ENCODE measurements at regions not wholly inside any gene's neighbourhood (a gene's known extent, or its start where the extent isn't known, plus 50 kb on each side); places are given as distances from the start of the nearest gene placed in this dataset.

- no peak overlapping the region for H3K4me3 ChIP-seq
- no peaks in the 10 kb centered on the region for H3K4me1 ChIP-seq
- H3K36me3 ChIP-seq, result no peaks in the 10 kb centered on the region
- no peaks in the 10 kb centered on the region for H3K9me3 ChIP-seq
- no peak overlapping the region for H3K27ac ChIP-seq
- 19 to 44% methylated on average over 4 of the region's 4 CpGs for WGBS, 2 donors (ENCODE audit: low coverage in 1 of 2)
- no peaks in the 10 kb centered on the region for H3K27me3 ChIP-seq
- ATAC-seq, result no peak
- TF ChIP-seq CTCF (IDR thresholded peaks at IDR 0.05) (no peak), POLR2AphosphoS5 (IDR thresholded peaks at IDR 0.05) (no peak), EP300 (IDR thresholded peaks at IDR 0.05) (no peak), POLR2A (IDR thresholded peaks at IDR 0.05) (no peak)
Observed at GRCh38 chr1:91092503-91092902, 70.7 kb upstream of the ZNF644 start.

DNA sequence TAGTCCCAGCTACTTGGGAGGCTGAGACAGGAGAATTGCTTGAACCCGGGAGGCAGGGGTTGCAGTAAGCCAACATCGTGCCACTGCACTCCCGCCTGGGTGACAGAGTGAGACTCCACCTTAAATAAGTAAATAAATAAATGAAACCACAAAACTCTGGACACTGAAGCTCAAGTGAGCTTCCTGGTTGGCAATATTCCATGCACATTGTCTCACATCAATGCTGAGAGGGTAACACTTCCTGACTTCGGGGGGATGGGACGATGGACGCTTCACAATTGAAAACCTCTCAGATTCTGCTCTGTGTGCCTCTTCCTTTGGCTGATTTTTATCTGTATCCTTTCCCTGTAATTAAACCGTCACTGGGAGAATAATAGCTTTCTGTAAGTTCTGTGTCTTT lies 70.0 kb upstream of the ZNF644 start:
- Histone ChIP-seq H3K9me3 (no peaks in the 10 kb centered on the region), H3K4me3 (no peak overlapping the region), H3K27ac (no peak overlapping the region), H3K27me3 (no peaks in the 10 kb centered on the region), H3K4me1 (no peaks in the 10 kb centered on the region), H3K36me3 (no peaks in the 10 kb centered on the region)
- 81 to 93% methylated on average over 3 to 7 of the region's 7 CpGs for WGBS, 2 donors (ENCODE audit: low coverage in 1 of 2)
- TF ChIP-seq CTCF (IDR thresholded peaks at IDR 0.05) (no peak), POLR2AphosphoS5 (IDR thresholded peaks at IDR 0.05) (no peak), POLR2A (IDR thresholded peaks at IDR 0.05) (no peak), EP300 (IDR thresholded peaks at IDR 0.05) (no peak)
- no peak for ATAC-seq

DNA sequence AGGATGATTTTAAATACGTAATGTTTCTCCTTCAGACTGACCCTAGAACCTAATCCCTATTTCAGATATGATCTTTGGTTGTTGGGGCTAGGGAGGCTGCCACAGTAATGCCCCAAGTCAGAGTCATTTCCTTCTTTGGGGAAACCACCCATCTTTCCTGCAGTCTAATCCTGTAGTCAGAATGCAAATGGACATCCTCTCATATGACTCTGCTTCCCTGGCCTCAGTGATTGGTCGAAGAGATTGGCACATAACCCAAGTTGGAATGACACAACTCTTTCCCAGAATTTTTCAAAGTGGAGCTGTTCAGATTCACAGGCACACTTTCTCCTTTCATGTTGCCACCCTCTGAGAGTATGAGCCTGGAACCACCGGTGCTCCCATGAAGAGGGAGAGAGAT lies 58.8 kb upstream of the ZNF644 start:
- Histone ChIP-seq H3K27ac (no peak overlapping the region), H3K27me3 (no peaks in the 10 kb centered on the region), H3K4me1 (no peaks in the 10 kb centered on the region), H3K4me3 (no peak overlapping the region), H3K9me3 (no peaks in the 10 kb centered on the region), H3K36me3 (no peaks in the 10 kb centered on the region)
- no peak for ATAC-seq
- TF ChIP-seq POLR2A (IDR thresholded peaks at IDR 0.05), result no peak
- no peak for TF ChIP-seq POLR2AphosphoS5 (IDR thresholded peaks at IDR 0.05)
- no peak for TF ChIP-seq EP300 (IDR thresholded peaks at IDR 0.05)
- TF ChIP-seq CTCF (IDR thresholded peaks at IDR 0.05), result no peak
- 79 to 95% methylated on average over 3 of the region's 3 CpGs for WGBS, 2 donors (ENCODE audit: low coverage in 1 of 2)

- no peak for TF ChIP-seq EP300 (IDR thresholded peaks at IDR 0.05)
- TF ChIP-seq POLR2AphosphoS5 (IDR thresholded peaks at IDR 0.05), result no peak
- no peak for TF ChIP-seq CTCF (IDR thresholded peaks at IDR 0.05)
- TF ChIP-seq POLR2A (IDR thresholded peaks at IDR 0.05), result no peak
- Histone ChIP-seq H3K9me3 (no peaks in the 10 kb centered on the region), H3K4me1 (no peaks in the 10 kb centered on the region), H3K27ac (no peak overlapping the region), H3K36me3 (no peaks in the 10 kb centered on the region), H3K27me3 (no peaks in the 10 kb centered on the region), H3K4me3 (no peak overlapping the region)
- WGBS, 2 donors (ENCODE audit: low coverage in 1 of 2), result 83 to 89% methylated on average over 13 of the region's 13 CpGs
- ATAC-seq, result no peak
Observed at GRCh38 chr1:91078859-91079258, 57.0 kb upstream of the ZNF644 start.

- H3K4me3 ChIP-seq, result no peak overlapping the region
- WGBS, 2 donors (ENCODE audit: low coverage in 1 of 2), result 100% methylated on average over 1 of the region's 1 CpG; no CpG with 5 or more reads in 1 of the 2 donors
- H3K36me3 ChIP-seq, result no peaks in the 10 kb centered on the region
Observed at GRCh38 chr1:91076834-91077233, 55.0 kb upstream of the ZNF644 start.

More at GRCh38 chr1:91076834-91077233, 55.0 kb upstream of the ZNF644 start:
- H3K4me1 ChIP-seq, result no peaks in the 10 kb centered on the region
- H3K27me3 ChIP-seq, result no peaks in the 10 kb centered on the region
- TF ChIP-seq POLR2A (IDR thresholded peaks at IDR 0.05) (no peak), EP300 (IDR thresholded peaks at IDR 0.05) (no peak), POLR2AphosphoS5 (IDR thresholded peaks at IDR 0.05) (no peak), CTCF (IDR thresholded peaks at IDR 0.05) (no peak)
- no peak for ATAC-seq
- H3K27ac ChIP-seq, result no peak overlapping the region
- H3K9me3 ChIP-seq, result no peaks in the 10 kb centered on the region

Measured in gastroesophageal sphincter (tissue), 4 donors.